ENCODE measurements at regions not wholly inside any gene's neighbourhood (a gene's known extent, or its start where the extent isn't known, plus 50 kb on each side); places are given as distances from the start of the nearest gene placed in this dataset.

- WGBS = 71% methylated on average over 4 of the region's 4 CpGs
- TF ChIP-seq SP1 (IDR thresholded peaks at IDR 0.05) (no peak), FOXA1 (IDR thresholded peaks at IDR 0.05) (no peak), TAF1 (conservative IDR thresholded peaks at IDR 0.05) (no peak), RAD21 (IDR thresholded peaks at IDR 0.05) (no peak), JUND (IDR thresholded peaks at IDR 0.05) (no peak), FOXA2 (IDR thresholded peaks at IDR 0.05) (no peak), MAX (IDR thresholded peaks at IDR 0.05) (no peak), HNF4A (conservative IDR thresholded peaks at IDR 0.05) (no peak)
- H3K27me3 ChIP-seq (ENCODE audit: control insufficient read depth in 4 of 4, insufficient read depth in 4 of 4, low read length in 3 of 4) = no peaks in the 10 kb centered on the region
- no peak overlapping the region for H3K9ac ChIP-seq (ENCODE audit: low read depth in 1 of 2, low read length in 2 of 2)
- no peak overlapping the region for H3K4me3 ChIP-seq (ENCODE audit: low read depth in 1 of 3, low read length in 3 of 3)
- no peak for DNase-seq (ENCODE audit: low spot score)
- H3K4me1 ChIP-seq (ENCODE audit: control insufficient read depth in 4 of 4, insufficient read depth in 4 of 4, low read length in 3 of 4) = no peaks in the 10 kb centered on the region
- no peaks in the 10 kb centered on the region for H3K36me3 ChIP-seq (ENCODE audit: control insufficient read depth in 4 of 4, insufficient read depth in 3 of 4, low read depth in 1 of 4, low read length in 3 of 4)
- H3K27ac ChIP-seq (ENCODE audit: low read depth in 1 of 2, low read length in 2 of 2) = no peak overlapping the region
- H3K9me3 ChIP-seq (ENCODE audit: control insufficient read depth in 4 of 4, low read length in 3 of 4) = no peaks in the 10 kb centered on the region
Observed at GRCh38 chr7:45294559-45294958, 137.0 kb downstream of the RAMP3 start.

- no peak overlapping the region for H3K9ac ChIP-seq (ENCODE audit: low read depth in 1 of 2, low read length in 2 of 2)
- H3K36me3 ChIP-seq (ENCODE audit: control insufficient read depth in 4 of 4, insufficient read depth in 3 of 4, low read depth in 1 of 4, low read length in 3 of 4) = no peaks in the 10 kb centered on the region
- no peaks in the 10 kb centered on the region for H3K9me3 ChIP-seq (ENCODE audit: control insufficient read depth in 4 of 4, low read length in 3 of 4)
- H3K27me3 ChIP-seq (ENCODE audit: control insufficient read depth in 4 of 4, insufficient read depth in 4 of 4, low read length in 3 of 4) = no peaks in the 10 kb centered on the region
- no peak overlapping the region for H3K4me3 ChIP-seq (ENCODE audit: low read depth in 1 of 3, low read length in 3 of 3)
- no peaks in the 10 kb centered on the region for H3K4me1 ChIP-seq (ENCODE audit: control insufficient read depth in 4 of 4, insufficient read depth in 4 of 4, low read length in 3 of 4)
- whole genome bisulfite sequencing = 88% methylated on average over 4 of the region's 4 CpGs
- no peak overlapping the region for H3K27ac ChIP-seq (ENCODE audit: low read depth in 1 of 2, low read length in 2 of 2)
- TF ChIP-seq TAF1 (conservative IDR thresholded peaks at IDR 0.05) (no peak), HNF4G (IDR thresholded peaks at IDR 0.05) (no peak)
- no peak for DNase-seq (ENCODE audit: low spot score)
Observed at GRCh38 chr7:45295222-45295621, 137.6 kb downstream of the RAMP3 start.

- no peak for DNase-seq (ENCODE audit: low spot score)
- Histone ChIP-seq H3K9me3 (ENCODE audit: control insufficient read depth in 4 of 4, low read length in 3 of 4) (peaks cover 0 to 10% (median 0%) of the 10 kb centered on the region in 4 donors), H3K27ac (ENCODE audit: low read depth in 1 of 2, low read length in 2 of 2) (no peak overlapping the region), H3K4me1 (ENCODE audit: control insufficient read depth in 4 of 4, insufficient read depth in 4 of 4, low read length in 3 of 4) (no peaks in the 10 kb centered on the region), H3K27me3 (ENCODE audit: control insufficient read depth in 4 of 4, insufficient read depth in 4 of 4, low read length in 3 of 4) (peaks cover 0 to 1% (median 0%) of the 10 kb centered on the region in 4 donors), H3K9ac (ENCODE audit: low read depth in 1 of 2, low read length in 2 of 2) (no peak overlapping the region), H3K4me3 (ENCODE audit: low read depth in 1 of 3, low read length in 3 of 3) (no peak overlapping the region), H3K36me3 (ENCODE audit: control insufficient read depth in 4 of 4, insufficient read depth in 3 of 4, low read depth in 1 of 4, low read length in 3 of 4) (no peaks in the 10 kb centered on the region)
- TF ChIP-seq, protein P1, sequence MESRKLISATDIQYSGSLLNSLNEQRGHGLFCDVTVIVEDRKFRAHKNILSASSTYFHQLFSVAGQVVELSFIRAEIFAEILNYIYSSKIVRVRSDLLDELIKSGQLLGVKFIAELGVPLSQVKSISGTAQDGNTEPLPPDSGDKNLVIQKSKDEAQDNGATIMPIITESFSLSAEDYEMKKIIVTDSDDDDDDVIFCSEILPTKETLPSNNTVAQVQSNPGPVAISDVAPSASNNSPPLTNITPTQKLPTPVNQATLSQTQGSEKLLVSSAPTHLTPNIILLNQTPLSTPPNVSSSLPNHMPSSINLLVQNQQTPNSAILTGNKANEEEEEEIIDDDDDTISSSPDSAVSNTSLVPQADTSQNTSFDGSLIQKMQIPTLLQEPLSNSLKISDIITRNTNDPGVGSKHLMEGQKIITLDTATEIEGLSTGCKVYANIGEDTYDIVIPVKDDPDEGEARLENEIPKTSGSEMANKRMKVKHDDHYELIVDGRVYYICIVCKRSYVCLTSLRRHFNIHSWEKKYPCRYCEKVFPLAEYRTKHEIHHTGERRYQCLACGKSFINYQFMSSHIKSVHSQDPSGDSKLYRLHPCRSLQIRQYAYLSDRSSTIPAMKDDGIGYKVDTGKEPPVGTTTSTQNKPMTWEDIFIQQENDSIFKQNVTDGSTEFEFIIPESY (IDR thresholded peaks at IDR 0.05) = no peak
- TF ChIP-seq RAD21 (IDR thresholded peaks at IDR 0.05) (no peak), HNF4A (conservative IDR thresholded peaks at IDR 0.05) (no peak), FOXA1 (IDR thresholded peaks at IDR 0.05) (no peak)
Observed at GRCh38 chr7:45296748-45297147, 139.2 kb downstream of the RAMP3 start.

- Histone ChIP-seq H3K4me3 (ENCODE audit: low read depth in 1 of 3, low read length in 3 of 3) (no peak overlapping the region), H3K9ac (ENCODE audit: low read depth in 1 of 2, low read length in 2 of 2) (no peak overlapping the region), H3K36me3 (ENCODE audit: control insufficient read depth in 4 of 4, insufficient read depth in 3 of 4, low read depth in 1 of 4, low read length in 3 of 4) (no peaks in the 10 kb centered on the region), H3K27me3 (ENCODE audit: control insufficient read depth in 4 of 4, insufficient read depth in 4 of 4, low read length in 3 of 4) (peaks cover 0 to 2% (median under 1%) of the 10 kb centered on the region in 4 donors), H3K4me1 (ENCODE audit: control insufficient read depth in 4 of 4, insufficient read depth in 4 of 4, low read length in 3 of 4) (no peaks in the 10 kb centered on the region), H3K27ac (ENCODE audit: low read depth in 1 of 2, low read length in 2 of 2) (no peak overlapping the region), H3K9me3 (ENCODE audit: control insufficient read depth in 4 of 4, low read length in 3 of 4) (peaks cover 0 to 4% (median 0%) of the 10 kb centered on the region in 4 donors)
- DNase-seq (ENCODE audit: low spot score) = no peak
- WGBS = 57% methylated on average over 3 of the region's 3 CpGs
- TF ChIP-seq, protein P2, sequence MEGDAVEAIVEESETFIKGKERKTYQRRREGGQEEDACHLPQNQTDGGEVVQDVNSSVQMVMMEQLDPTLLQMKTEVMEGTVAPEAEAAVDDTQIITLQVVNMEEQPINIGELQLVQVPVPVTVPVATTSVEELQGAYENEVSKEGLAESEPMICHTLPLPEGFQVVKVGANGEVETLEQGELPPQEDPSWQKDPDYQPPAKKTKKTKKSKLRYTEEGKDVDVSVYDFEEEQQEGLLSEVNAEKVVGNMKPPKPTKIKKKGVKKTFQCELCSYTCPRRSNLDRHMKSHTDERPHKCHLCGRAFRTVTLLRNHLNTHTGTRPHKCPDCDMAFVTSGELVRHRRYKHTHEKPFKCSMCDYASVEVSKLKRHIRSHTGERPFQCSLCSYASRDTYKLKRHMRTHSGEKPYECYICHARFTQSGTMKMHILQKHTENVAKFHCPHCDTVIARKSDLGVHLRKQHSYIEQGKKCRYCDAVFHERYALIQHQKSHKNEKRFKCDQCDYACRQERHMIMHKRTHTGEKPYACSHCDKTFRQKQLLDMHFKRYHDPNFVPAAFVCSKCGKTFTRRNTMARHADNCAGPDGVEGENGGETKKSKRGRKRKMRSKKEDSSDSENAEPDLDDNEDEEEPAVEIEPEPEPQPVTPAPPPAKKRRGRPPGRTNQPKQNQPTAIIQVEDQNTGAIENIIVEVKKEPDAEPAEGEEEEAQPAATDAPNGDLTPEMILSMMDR (IDR thresholded peaks at IDR 0.05; ENCODE audit: low read depth, low read length, missing input control) = no peak
- TF ChIP-seq JUND (IDR thresholded peaks at IDR 0.05) = no peak
- no peak for TF ChIP-seq MAX (IDR thresholded peaks at IDR 0.05)
- TF ChIP-seq RAD21 (IDR thresholded peaks at IDR 0.05) = no peak
- no peak for TF ChIP-seq TAF1 (conservative IDR thresholded peaks at IDR 0.05)
- no peak for TF ChIP-seq RXRA (IDR thresholded peaks at IDR 0.05)
- no peak for TF ChIP-seq YY1 (IDR thresholded peaks at IDR 0.05)
- no peak for TF ChIP-seq FOXA2 (IDR thresholded peaks at IDR 0.05)
- no peak for TF ChIP-seq HNF4A (conservative IDR thresholded peaks at IDR 0.05)
- no peak for TF ChIP-seq ATF3 (IDR thresholded peaks at IDR 0.05)
- no peak for TF ChIP-seq HNF4G (IDR thresholded peaks at IDR 0.05)
- no peak for TF ChIP-seq REST (IDR thresholded peaks at IDR 0.05)
Observed at GRCh38 chr7:45306752-45307305, 149.2 kb downstream of the RAMP3 start.
